ENCODE measurements at regions not wholly inside any gene's neighbourhood (a gene's known extent, or its start where the extent isn't known, plus 50 kb on each side); places are given as distances from the start of the nearest gene placed in this dataset.
"Not testable (repeated sequence)": the region's sequence is repeated elsewhere in the genome, so short reads cannot be mapped to it uniquely, and the experiment has no call there.

DNA sequence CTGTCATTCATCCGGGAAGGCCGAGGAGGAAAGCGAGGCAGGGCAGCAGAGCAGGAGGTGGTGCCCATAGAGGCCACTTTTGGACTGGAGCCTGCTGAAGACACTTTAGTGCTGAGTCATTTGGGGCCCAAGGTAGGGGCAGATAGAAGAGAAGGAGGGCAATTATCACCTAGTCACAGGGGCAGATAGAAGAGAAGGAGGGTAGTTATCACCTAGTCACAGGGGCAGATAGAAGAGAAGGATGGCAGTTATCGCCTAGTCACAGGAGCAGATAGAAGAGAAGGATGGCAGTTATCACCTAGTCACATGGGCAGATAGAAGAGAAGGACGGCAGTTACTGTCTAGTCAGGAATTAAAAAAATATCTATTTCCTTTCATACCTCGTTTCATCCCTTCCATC, 1372.6 kb downstream of the FOXD4L5 start:
- DNase-seq = not testable (repeated sequence)

DNA sequence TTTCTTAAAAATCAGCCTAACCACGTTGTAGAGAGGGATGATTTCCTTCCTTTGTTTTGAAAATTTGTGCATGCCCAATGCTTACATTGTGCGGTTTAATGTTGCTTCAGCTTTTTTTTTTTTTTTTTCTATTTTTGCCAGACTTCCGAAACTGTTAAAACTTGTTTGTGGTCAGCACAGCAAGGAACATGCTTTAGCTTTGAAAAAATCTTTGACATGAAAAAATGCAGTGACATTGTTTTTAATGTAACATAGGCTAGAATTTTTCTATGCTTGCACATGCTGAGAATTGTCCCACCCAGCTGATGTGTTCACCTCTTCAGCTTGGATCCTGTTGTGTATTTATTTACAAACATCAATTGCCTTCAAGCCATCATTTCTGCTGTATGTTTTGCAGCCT, 1375.9 kb downstream of the FOXD4L5 start:
- not testable (repeated sequence) for DNase-seq

DNA sequence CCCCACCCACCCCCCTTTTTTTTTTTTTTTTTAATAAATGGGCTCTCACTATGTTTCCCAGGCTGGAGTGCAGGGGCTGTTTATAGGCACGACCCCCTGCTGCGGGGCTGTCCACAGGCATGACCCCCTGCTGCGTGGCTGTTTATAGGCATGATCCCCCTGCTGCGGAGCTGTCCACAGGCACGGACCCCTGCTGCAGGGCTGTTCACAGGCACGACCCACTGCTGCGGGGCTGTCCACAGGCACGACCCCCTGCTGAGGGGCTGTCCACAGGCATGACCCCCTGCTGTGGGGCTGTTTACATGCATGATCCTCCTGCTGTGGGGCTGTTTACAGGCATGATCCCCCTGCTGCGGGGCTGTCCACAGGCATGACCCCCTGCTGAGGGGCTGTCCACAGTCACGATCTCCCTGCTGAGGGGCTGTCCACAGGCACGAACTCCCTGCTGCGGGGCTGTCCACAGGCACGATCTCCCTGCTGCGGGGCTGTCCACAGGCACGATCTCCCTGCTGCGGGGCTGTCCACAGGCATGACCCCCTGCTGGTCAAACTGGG, 1385.3 kb downstream of the FOXD4L5 start:
- DNase-seq = not testable (repeated sequence)

DNA sequence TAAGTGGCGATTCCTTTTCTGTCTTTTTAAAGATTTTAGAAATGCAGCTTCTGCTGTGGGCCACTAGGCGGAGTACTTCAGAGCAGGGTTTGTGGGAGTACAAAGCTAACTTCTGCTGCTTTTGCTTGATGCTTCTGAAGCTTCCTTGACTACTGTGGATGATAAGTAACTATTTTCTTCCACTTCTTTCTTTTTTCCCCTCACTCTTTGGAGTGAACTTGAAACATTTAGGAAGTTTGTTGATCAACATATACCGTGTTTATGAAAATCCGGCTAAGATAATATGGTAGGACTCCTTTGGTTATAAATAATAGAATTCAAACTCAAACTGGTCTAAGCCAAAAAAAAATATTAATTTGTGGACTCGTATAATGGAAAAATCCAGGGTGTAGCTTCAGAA, 1403.6 kb downstream of the FOXD4L5 start:
- DNase-seq = not testable (repeated sequence)

DNA sequence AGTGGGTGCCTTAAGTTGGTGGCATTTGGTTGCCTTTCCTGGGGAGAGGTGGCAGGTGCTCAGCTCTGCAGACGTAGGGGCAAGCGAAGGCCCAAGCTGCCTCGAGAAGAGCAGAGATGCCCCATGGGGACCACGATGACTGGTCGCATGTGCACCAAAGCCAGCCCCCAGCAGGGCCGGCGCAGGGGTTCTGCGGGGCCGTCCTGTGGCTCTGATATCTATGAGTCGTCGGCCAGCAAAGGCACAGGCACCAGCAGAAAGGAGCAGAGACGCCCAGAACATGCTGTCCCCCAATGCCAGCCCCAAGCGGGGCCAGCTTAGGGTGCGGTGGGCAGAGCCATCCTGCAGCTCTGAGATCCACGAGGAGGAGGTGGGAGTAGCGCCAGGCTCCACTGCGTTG, 1408.6 kb downstream of the FOXD4L5 start:
- not testable (repeated sequence) for DNase-seq

DNA sequence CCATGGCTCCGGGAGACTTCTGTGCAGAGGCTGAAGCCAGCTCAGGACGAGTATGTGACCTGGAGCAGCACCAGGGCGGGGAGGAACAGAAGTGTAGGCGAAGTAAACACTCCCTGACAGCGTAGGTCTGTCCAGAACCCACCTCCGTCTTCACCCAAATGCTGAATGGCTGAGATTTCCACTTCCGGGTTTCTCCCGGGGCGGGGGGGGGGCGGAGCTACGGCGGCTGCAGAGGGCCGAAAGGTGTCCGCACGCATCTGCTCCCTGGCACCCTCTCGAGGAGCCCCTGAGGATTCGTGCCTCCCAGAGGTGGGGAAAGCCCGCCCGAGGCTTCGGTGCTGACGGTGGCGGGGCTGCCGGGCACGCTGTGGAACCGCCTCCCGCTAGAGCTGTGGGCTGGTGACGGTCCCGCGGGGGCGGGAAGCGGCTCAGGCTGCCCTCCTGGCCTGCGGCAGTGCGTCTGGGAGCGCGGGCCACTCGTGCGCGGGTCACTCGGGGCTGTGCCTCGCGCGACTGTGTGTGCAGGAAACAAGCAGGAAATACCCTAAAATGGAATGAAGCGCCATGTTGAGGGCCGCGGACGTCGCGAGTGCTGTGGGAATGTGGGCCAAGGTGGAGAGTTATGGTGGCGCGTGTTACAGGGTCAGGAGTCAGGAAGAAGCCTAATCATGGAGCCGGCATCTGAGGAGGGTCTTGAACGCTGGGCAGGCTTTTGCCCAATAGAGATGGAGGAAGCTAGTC, 1425.4 kb downstream of the FOXD4L5 start:
- DNase-seq = peak; percentile 14

DNA sequence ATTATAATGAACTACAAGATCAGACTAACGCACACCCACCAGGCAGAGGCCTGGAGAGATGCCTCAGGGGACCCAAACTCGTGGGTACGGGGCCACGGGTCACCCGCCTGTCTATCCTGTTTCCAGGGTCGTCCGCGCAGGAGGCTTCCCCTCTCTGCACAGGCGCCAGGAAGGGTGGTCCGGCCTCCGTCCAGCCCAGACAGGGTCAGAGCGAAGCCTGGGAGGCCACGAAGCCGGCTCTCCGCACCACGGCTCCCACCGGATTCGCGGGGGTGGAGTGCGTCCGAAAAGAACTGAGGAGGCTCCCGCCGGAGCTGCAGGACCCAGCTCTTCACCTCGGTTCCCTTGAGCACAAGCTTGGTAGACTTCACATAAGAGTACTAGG, 1425.9 kb downstream of the FOXD4L5 start:
- DNase-seq = not testable (repeated sequence)

DNA sequence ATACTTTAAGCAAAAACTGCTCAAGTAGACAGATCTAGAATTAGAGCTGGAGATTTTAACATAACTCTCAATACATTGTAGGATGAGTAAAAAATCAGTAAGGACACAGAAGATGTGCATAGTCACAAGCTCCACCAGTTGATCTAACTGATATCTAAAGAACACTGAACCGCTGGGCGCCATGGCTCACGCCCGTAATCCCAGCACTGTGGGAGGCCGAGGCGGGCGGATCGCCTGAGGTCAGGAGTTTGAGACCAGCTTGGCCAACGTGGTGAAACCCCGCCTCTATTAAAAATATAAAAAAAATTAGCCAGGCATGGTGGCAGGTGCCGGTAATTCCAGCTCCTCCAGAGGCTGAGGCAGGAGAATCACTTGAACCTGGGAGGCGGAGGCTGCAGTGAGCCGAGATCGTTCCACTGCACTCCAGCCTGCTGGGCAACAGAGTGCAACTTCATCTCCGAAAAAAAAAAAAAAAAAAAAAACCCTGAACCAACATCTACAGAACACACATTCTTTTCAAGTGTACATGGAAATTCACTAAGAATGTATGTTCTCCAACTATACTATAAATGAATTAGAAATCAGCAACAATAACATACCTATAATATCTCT, 1431.8 kb downstream of the FOXD4L5 start:
- DNase-seq = not testable (repeated sequence)

DNA sequence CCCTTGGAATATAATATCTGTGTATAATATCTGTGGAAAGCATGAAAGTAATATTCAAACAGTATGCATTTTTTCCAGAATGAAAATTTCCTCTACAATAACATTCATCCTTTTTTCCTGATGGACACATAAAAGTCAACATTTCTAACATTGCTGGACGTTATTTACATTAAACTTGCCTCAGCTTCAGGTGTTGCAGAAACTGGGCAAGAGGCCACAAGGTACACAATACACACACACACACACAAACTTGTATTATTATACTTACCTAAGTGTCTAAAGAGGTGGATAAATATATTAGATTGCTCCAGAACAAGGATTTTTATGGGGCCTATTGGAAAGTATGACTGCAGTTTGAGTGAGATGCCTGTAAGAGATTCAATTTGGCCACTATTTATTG, 1460.2 kb downstream of the FOXD4L5 start:
- DNase-seq = not testable (repeated sequence)

DNA sequence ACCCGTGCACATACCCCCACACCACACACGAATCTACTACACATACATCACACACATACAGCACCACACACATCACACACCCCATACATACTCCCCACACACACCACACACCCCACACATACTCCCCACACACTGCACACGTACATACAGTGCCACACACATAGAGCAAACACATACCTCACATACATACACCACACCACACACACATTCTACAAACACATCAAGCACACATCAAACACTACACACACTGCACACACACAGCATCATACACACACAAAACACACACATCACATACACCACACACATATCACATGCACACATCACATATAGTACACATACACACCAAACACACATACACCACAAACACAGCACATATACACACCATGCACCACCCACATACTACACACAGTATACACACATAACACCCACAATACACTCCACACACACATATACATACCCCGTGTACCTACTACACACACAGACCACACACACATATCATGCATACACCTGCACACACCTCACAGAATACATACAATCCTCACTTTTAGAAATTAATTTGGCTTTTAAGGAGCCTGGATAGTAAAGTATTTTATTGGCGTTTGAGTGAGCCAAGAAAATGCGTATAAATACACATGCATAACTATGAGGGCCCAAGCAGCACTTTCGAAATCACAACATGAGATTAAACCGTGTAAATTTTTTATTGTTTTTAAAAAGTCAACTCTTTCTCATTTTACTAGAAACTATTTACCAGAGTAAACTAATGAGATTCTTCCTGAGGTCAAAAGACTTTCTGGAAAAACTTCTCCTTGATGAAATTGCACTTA, 1461.4 kb downstream of the FOXD4L5 start:
- DNase-seq = not testable (repeated sequence)

DNA sequence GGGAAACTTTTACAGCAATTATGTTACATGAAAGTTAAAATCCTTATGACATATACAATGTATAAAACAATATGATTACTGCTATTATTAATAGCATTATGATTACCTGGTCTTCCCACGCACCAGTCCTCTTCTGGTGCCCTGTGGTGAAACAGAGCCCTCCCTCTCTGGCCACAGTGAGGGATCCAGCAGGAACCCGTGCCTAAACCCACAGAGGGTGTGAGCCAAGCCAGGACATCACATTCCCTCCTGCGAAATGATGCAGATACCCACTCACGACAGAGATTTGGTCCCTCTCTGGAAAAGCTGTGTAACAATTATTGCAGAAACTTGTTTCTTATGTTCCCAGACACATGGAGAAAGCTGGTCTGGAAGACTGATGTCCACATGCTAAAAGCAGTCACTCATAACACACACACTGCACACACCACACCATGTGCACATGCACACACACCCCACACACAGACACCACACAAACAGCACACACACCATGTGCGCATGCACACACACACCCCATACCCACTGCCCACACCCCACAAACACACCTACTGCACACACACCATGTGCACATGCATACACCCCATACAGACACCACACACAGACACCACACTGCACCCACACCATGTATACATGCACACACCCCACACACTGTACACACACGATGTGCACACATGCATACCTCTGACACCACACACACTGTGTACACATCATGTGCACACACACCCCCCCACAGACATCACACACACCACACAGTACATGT, 1462.2 kb downstream of the FOXD4L5 start:
- not testable (repeated sequence) for DNase-seq

DNA sequence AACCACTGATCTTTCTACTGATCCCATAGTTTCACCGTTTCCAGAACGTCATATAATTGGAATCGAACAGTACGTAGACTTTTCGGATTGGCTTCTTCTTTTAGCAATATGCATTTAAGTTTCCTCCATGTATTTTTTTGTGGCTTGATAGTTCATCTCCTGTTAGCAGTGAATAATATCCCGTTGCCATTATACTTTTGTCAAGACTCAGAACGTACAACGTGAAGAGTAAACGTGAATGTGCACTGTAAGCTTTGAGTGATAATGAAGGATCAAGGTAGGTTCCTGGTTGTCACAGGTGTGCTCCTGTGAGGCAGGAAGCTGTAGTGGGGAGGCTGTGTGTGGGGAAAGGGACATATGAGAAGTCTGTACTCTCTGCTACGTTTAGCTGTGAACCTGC, 1463.7 kb downstream of the FOXD4L5 start:
- DNase-seq = not testable (repeated sequence)

DNA sequence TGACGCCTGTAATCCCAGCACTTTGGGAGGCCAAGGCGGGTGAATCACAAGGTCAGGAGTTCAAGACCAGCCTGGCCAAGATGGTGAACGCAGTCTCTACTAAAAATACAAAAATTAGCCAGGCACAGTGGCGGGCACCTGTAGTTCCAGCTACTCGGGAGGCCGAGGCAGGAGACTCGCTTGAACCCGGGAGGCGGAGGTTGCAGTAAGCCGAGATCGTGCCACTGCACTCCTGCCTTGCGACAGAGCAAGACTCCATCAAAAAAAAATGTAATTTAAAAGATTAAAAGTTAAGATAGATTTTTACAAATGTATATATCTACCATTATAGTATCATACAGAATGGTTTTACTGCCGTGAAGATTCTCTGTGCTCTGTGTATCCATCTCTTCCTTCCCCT, 1464.1 kb downstream of the FOXD4L5 start:
- DNase-seq = not testable (repeated sequence)

DNA sequence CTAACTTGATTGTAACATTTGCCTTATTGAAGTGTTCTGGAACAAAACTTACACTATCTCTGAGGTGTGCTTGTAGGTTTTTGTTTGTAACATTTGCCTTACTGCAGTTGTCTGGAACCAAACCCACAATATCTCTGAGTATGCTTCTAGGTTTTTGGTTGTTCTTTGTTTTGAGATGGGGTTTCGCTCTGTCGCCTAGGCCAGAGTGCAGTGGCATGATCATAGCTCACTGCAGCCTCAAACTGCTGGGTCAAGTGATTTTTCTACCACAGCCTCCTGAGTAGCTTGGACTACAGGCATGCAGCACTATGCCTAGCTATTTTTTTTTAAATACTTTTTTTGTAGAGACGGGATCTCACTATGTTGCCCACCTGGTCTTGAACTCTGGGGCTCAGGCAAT, 1464.6 kb downstream of the FOXD4L5 start:
- DNase-seq = not testable (repeated sequence)

DNA sequence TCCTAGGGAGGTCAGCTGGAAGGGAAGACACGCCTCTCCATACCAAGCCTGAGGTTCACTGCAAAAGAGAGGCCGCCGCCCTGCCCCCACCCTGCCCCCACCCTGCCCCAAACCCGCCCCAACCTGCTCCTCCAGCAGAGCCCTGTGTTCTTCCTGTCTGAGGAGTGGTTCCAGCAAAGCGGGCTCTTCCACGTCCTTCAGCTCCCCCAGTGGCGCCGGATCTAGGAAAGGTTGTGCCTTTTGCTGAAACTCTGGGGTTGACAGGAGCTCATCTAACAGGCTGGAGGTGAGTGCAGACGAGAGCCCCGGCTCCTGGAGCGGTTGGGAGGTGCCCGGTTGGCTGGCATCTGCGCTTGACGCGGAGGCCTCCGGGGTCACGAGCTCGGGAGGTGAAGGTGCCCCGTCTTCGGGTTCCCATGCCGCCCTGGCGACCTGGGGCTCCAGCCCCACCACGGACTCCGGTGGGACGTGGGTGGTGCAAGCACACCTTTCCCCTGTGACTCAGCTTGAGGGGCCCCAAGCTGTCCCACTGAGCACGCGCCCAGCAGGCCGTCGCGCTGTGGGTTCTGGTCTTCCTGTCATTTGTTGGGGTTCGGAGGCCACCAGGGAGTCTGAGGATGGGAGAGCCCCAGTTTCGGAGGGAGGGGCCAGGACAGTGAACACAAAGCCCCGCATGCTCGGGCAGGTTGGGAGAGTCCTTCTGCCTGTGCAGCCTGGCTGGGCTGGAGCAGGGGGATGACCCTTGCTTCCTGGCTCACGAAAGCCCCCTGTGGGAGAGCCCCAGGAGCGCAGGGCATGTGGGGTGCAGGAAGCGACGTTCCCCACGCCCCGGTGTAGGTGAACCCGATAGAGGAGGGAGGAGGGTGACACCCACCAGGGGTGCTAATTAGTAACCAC, 1467.1 kb downstream of the FOXD4L5 start:
- peak; percentile 45 for DNase-seq

DNA sequence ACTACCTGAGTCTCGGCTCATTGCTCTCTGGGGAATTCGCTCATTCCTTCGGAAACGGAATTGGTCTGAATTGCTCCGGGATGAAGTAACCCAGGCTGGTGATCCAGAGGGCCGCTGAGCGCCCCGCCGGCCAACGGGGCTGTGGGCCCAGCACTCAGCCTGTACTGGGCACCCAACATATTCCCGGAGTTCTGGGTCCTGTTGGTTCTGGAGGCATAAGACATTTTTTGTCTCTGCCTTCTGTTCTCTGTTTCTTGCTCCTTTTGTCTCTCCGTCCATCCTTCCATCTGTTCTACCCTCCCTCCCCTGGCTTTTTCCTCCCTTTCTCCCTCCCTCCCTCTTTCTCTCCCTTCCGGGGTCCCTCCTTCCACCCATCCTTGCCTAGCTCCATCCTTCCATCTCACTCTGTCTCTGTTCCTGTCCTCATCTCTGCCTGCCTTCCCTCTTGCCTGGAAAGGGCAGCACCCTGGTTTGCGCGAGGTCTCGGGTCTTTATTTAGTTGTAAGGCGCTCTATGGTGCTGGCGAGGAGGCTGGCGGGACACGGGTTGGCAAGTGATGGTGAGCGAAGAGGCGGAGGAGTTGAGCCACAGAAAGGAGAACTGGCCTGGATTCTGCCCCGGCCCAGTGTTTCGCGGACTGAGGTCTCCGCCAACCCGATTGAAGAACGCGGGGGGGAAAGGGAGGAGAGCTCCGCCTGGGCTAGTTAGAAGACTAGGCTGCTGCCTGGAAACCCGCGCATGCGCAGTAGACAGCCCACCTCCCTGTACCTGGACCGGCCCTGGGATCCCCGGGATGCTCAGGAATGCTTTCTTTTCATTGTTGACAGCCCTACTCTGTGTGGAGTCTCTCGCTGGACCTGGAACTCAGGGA, 1468.0 kb downstream of the FOXD4L5 start:
- peak; percentile 83 for DNase-seq

DNA sequence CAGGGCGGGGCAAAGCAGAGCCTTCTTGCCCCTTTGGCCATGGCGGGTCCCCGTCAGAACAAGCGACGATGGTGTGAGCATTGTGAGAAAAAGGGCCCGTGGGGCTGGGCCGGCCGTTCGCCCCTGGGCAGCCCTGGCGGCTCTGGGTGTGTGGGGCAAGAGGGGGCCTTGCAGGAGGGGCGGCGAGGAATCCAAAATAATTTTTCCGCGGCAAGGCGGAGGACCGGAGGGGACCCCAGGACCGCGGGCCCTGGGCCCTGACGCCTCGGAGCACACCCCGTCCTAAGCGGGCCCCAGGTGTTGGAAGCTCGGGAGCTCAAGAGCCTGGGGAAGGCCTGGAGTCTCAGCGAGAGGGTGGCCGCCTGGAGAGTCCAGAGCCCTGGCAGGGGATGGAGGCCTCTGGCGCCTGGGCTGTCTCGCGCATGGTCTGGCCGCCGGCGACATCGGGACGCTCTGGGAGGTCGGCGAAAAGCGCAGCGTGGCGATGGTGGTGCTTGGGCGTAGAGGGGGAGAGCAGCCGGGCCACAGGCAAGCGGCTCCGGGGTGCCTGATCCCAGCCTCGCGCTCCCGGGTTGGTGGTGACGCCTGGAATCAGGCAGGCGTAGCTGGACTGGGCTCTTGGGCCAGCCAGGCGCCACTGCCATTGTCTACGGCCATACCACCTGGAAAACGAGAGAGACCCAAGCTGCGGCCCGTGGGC, 1469.9 kb downstream of the FOXD4L5 start:
- not testable (repeated sequence) for DNase-seq

DNA sequence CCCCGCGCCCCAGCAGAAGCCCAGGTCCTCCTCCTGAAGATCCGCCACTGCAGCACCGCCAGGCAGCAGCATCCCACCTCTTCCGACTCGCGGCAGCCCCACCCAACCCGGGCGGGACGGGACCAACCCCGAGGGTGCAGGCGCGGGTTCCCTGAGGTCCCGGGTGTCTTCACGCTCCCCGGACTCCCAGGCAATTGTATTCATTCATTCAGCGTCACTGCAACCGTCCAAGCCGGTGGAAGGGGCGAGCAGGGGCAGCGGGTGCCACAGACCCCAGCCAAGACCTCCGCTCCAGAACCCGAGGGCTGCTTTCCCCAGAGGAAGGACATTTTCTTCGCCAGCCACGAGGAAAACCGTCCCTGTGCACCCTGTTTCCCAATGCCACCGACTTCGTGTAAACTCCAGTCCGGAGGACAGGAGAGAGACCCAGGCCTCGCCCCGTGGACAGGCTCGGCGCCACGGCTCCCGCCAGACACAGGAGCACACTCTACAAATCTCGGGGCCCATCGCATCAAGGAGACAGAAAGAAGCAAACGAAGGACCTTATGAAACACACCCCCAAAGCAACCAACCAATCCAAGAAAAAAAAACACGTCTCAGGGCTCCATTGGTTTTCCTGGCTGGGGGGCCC, 1471.5 kb downstream of the FOXD4L5 start:
- not testable (repeated sequence) for DNase-seq

DNA sequence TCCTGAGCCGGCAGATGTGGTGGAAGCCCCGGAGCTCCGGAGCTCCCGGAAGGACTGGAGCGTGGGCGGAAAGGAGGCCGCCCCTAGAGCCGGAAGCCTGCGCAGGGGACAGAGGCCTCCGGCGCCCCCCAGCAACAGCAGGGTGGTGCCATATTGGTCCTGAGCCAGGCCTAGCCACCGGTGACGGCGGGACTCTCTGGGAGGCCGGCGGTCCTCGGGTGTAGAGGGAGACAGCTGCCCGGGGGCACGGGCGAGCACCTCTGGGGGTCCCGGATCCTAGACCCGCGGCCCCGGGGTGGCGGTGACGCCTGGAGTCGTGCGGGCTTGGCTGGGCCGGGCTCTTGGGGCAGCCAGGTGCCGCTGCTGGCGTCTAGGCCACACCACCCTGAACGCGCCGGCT, 1472.2 kb downstream of the FOXD4L5 start:
- DNase-seq = not testable (repeated sequence)

Data from right hindlimb (tissue), 1 donor.